Heart right ventricle (tissue), 16 donors: ENCODE measurements at regions not wholly inside any gene's neighbourhood (a gene's known extent, or its start where the extent isn't known, plus 50 kb on each side); places are given as distances from the start of the nearest gene placed in this dataset.

Experiments used
- ATAC-seq, 8 donors: fragments of 200-7000 bp; cut with Tn5 transposase; one replicate each; pipeline ENCODE4 v1.9.1; 2020; ENCODE audit warnings: mild to moderate bottlenecking in 8 of 8, moderate library complexity in 8 of 8, moderate number of reproducible peaks in 1 of 8
- DNase-seq, 2 donors: peaks; one replicate each; pipeline ENCODE4 v3.0.0-alpha.2; 2020
- H3K27ac ChIP-seq, 10 donors: fragments of 200-600 bp; sonication (generic) in 2 of 10; one replicate each; pipeline versions ENCODE4 v1.5.0 to v1.8.0; 2020 to 2022; ENCODE audit warnings: mild to moderate bottlenecking in 3 of 10
- H3K27me3 ChIP-seq, 7 donors: fragments of 200-600 bp; one replicate each; pipeline ENCODE4 v1.8.0; 2021 to 2022; ENCODE audit warnings: mild to moderate bottlenecking in 2 of 7
- H3K36me3 ChIP-seq, 9 donors: fragments of 200-600 bp; sonication (generic) in 1 of 9; one replicate each; pipeline versions ENCODE4 v1.5.0 to v1.8.0; 2020 to 2022; ENCODE audit warnings: mild to moderate bottlenecking in 2 of 9
- H3K4me1 ChIP-seq, 9 donors: fragments of 200-600 bp; sonication (generic) in 1 of 9; one replicate each; pipeline versions ENCODE4 v1.5.0 to v1.8.0; 2020 to 2022; ENCODE audit warnings: mild to moderate bottlenecking in 4 of 9
- H3K4me3 ChIP-seq, 10 donors: fragments of 200-600 bp; sonication (generic) in 2 of 10; one replicate each; pipeline versions ENCODE4 v1.5.0 to v1.8.0; 2020 to 2022; ENCODE audit warnings: mild to moderate bottlenecking in 7 of 10, moderate library complexity in 2 of 10
- H3K9me3 ChIP-seq, 11 donors: fragments of 200-600 bp in 10 of 11; sonication (generic) in 2 of 11; one replicate each; pipeline versions ENCODE4 v1.5.0 to v1.8.0; 2013 to 2022; ENCODE audit warnings: mild to moderate bottlenecking in 2 of 11, control low read depth in 1 of 11, moderate library complexity in 1 of 11
- CTCF ChIP-seq, 9 donors: fragments of 200-600 bp; sonication (generic) in 2 of 9; IDR thresholded peaks; one replicate each; pipeline versions ENCODE4 v1.5.0 to v1.8.0; 2021 to 2022; ENCODE audit warnings: antibody characterized with exemption in 9 of 9, mild to moderate bottlenecking in 5 of 9, moderate library complexity in 1 of 9
- WGBS, 2 donors: extraction: QIAGEN DNeasy Blood & Tissue Kit; methylation state at CpG; one replicate each; pipeline ENCODE4 v1.1.7; 2013; ENCODE audit warnings: inconsistent platforms in 1 of 2; 5-methylcytosine and 5-hydroxymethylcytosine counted together
- intact Hi-C, 10 donors: fragments of 100-400 bp; cut with DNase I; formaldehyde crosslinking; loops; one replicate each; pipeline versions ENCODE4 v1.11.1 to v1.14.2; 2022
- donor health status: Arrhythmogenic right ventricular cardiomyopathy.
- donor health status: ischemic (EF 13 %, LVEDD 7.1; RV severe dilation, severe dysfunction).
- donor health status: healthy with polysubstance abuse.
- donor health status: DM: no; HTN: yes; CAD: no.
- donor health status: DM: no; HTN: no; CAD: no.
- donor health status: ischemic (EF 25% LVEDD 6.9; RV normal size, moderate dysfunction).
- donor health status: ischemic (EF 25% LVEDD 5.7; RV mildly dilated, moderate dysfunction).
- donor health status: healthy.
- donor health status: DM: yes; HTN: yes; CAD: no.
- donor health status: Ischemic cardiomyopathy.
- donor health status: ischemic (EF 35%, LVEDD 5.7; RV mildly dilated, moderate dysfunction).
- donor health status: nonischemic (EF 11% LVEDD 7.7; RV severe dilation, severe dysfunction).
- donor health status: DM: yes; HTN: yes; CAD: no.
- donor health status: PGD.
- donor health status: ischemic (EF 29% LVEDD 5.4; RV normal size, mild dysfunction).
- donor health status: nonischemic (EF 23%, LVEDD 6.1; RV moderate dilation, normal function).

- Histone ChIP-seq H3K9me3 (peaks cover 0 to 6% (median 0%) of the 10 kb centered on the region in 11 donors), H3K36me3 (no peaks in the 10 kb centered on the region), H3K27me3 (peaks cover 0 to 6% (median 0%) of the 10 kb centered on the region in 7 donors), H3K4me1 (no peaks in the 10 kb centered on the region), H3K27ac (no peak overlapping the region), H3K4me3 (no peak overlapping the region)
- intact Hi-C loops: no loop called here
- no peak for DNase-seq
- TF ChIP-seq CTCF (IDR thresholded peaks at IDR 0.05): no peak
- 87% methylated on average over 3 of the region's 3 CpGs for WGBS, 2 donors
- ATAC-seq: no peak
Measured at GRCh38 chr2:167793725-167794124, 453.7 kb downstream of the STK39 start.

- Histone ChIP-seq H3K27ac (no peak overlapping the region), H3K4me1 (no peaks in the 10 kb centered on the region), H3K27me3 (peaks cover 0 to 6% (median 0%) of the 10 kb centered on the region in 7 donors), H3K9me3 (peaks cover 0 to 3% (median 0%) of the 10 kb centered on the region in 11 donors), H3K4me3 (no peak overlapping the region), H3K36me3 (no peaks in the 10 kb centered on the region)
- intact Hi-C loops: no loop called here
- no peak for TF ChIP-seq CTCF (IDR thresholded peaks at IDR 0.05)
- 93 to 97% methylated on average over 1 of the region's 1 CpG for WGBS, 2 donors
- ATAC-seq (no peak), DNase-seq (no peak)
Measured at GRCh38 chr2:167792126-167792525, 455.3 kb downstream of the STK39 start.

GRCh38 chr2:167790781-167791450 is 456.5 kb downstream of the STK39 start:
- Histone ChIP-seq H3K4me1 (no peaks in the 10 kb centered on the region), H3K4me3 (no peak overlapping the region), H3K9me3 (no peaks in the 10 kb centered on the region), H3K27ac (no peak overlapping the region), H3K36me3 (no peaks in the 10 kb centered on the region), H3K27me3 (peaks cover 0 to 6% (median 0%) of the 10 kb centered on the region in 7 donors)
- no peak for TF ChIP-seq CTCF (IDR thresholded peaks at IDR 0.05)
- DNase-seq (no peak), ATAC-seq (no peak)
- intact Hi-C loops: no loop called here
- WGBS, 2 donors: 92 to 99% methylated on average over 4 of the region's 4 CpGs

- intact Hi-C loops: no loop called here
Measured at GRCh38 chr2:167790189-167790588, 457.2 kb downstream of the STK39 start.

More at GRCh38 chr2:167790189-167790588, 457.2 kb downstream of the STK39 start:
- no peak for TF ChIP-seq CTCF (IDR thresholded peaks at IDR 0.05)
- Histone ChIP-seq H3K27ac (no peak overlapping the region), H3K27me3 (peaks cover 0 to 6% (median 0%) of the 10 kb centered on the region in 7 donors), H3K9me3 (no peaks in the 10 kb centered on the region), H3K36me3 (no peaks in the 10 kb centered on the region), H3K4me3 (no peak overlapping the region), H3K4me1 (no peaks in the 10 kb centered on the region)
- WGBS, 2 donors: 92 to 93% methylated on average over 4 of the region's 4 CpGs
- no peak for DNase-seq
- ATAC-seq: no peak
